ENCODE measurements at regions not wholly inside any gene's neighbourhood (a gene's known extent, or its start where the extent isn't known, plus 50 kb on each side); places are given as distances from the start of the nearest gene placed in this dataset.
"Not testable (repeated sequence)": the region's sequence is repeated elsewhere in the genome, so short reads cannot be mapped to it uniquely, and the experiment has no call there.

GRCh38 chr6:134634466-134634865 is 315.4 kb downstream of the ALDH8A1 start:
- CTCF ChIA-PET: no interaction called here
- Mint-ChIP-seq H3K27me3 (ENCODE audit: unreplicated experiment) (no peaks in the 10 kb centered on the region), H3K27ac (ENCODE audit: unreplicated experiment) (no peak overlapping the region), H3K9me3 (ENCODE audit: low read depth, unreplicated experiment) (no peaks in the 10 kb centered on the region), H3K4me3 (ENCODE audit: low read depth, unreplicated experiment) (no peak overlapping the region), H3K36me3 (ENCODE audit: insufficient read depth, unreplicated experiment) (no peaks in the 10 kb centered on the region), H3K4me1 (ENCODE audit: low read depth, unreplicated experiment) (no peaks in the 10 kb centered on the region)
- no peak for DNase-seq
- no TSS peak for BruUV-seq (replicated peaks)
- intact Hi-C loops (cut with micrococcal nuclease; ENCODE audit: unreplicated experiment): loop anchor here (10.0 kb wide), 1 partner anchor 200 kb away; no protein-coding TSS in a partner anchor
- TF ChIP-seq CTCF (IDR thresholded peaks at IDR 0.05; ENCODE audit: unreplicated experiment): no peak

- intact Hi-C loops (cut with micrococcal nuclease; ENCODE audit: unreplicated experiment): loop anchor here (10.0 kb wide), 1 partner anchor 198 kb away; no protein-coding TSS in a partner anchor
- H3K4me3 Mint-ChIP-seq (ENCODE audit: low read depth, unreplicated experiment); BruUV-seq (replicated peaks); H3K27ac Mint-ChIP-seq (ENCODE audit: unreplicated experiment); H3K9me3 Mint-ChIP-seq (ENCODE audit: low read depth, unreplicated experiment); DNase-seq; H3K27me3 Mint-ChIP-seq (ENCODE audit: unreplicated experiment); H3K4me1 Mint-ChIP-seq (ENCODE audit: low read depth, unreplicated experiment); H3K36me3 Mint-ChIP-seq (ENCODE audit: insufficient read depth, unreplicated experiment): not testable (repeated sequence)
- CTCF ChIA-PET: interaction anchor here (0.6 kb wide), 1 partner anchor 17 kb away, joined by 5 read pairs; no protein-coding TSS in a partner anchor
Measured at GRCh38 chr6:134632982-134633940, 315.3 kb upstream of the SGK1 start.

- no peaks in the 10 kb centered on the region for H3K4me1 Mint-ChIP-seq (ENCODE audit: low read depth, unreplicated experiment)
- CTCF ChIA-PET: no interaction called here
- no peaks in the 10 kb centered on the region for H3K27me3 Mint-ChIP-seq (ENCODE audit: unreplicated experiment)
- intact Hi-C loops (cut with micrococcal nuclease; ENCODE audit: unreplicated experiment): loop anchor here (10.0 kb wide), 1 partner anchor 197 kb away; no protein-coding TSS in a partner anchor
- no peak for TF ChIP-seq CTCF (IDR thresholded peaks at IDR 0.05; ENCODE audit: unreplicated experiment)
- BruUV-seq (replicated peaks): no TSS peak
- H3K27ac Mint-ChIP-seq (ENCODE audit: unreplicated experiment): no peak overlapping the region
- H3K36me3 Mint-ChIP-seq (ENCODE audit: insufficient read depth, unreplicated experiment): no peaks in the 10 kb centered on the region
- H3K9me3 Mint-ChIP-seq (ENCODE audit: low read depth, unreplicated experiment): no peaks in the 10 kb centered on the region
- no peak for DNase-seq
- no peak overlapping the region for H3K4me3 Mint-ChIP-seq (ENCODE audit: low read depth, unreplicated experiment)
Measured at GRCh38 chr6:134632024-134632423, 314.1 kb upstream of the SGK1 start.

GRCh38 chr6:134631398-134631924 is 313.5 kb upstream of the SGK1 start:
- no peaks in the 10 kb centered on the region for H3K27me3 Mint-ChIP-seq (ENCODE audit: unreplicated experiment)
- no TSS peak for BruUV-seq (replicated peaks)
- CTCF ChIA-PET: no interaction called here
- no peaks in the 10 kb centered on the region for H3K36me3 Mint-ChIP-seq (ENCODE audit: insufficient read depth, unreplicated experiment)
- intact Hi-C loops (cut with micrococcal nuclease; ENCODE audit: unreplicated experiment): loop anchor here (10.0 kb wide), 1 partner anchor 197 kb away; no protein-coding TSS in a partner anchor
- H3K4me1 Mint-ChIP-seq (ENCODE audit: low read depth, unreplicated experiment): no peaks in the 10 kb centered on the region
- H3K9me3 Mint-ChIP-seq (ENCODE audit: low read depth, unreplicated experiment): no peaks in the 10 kb centered on the region
- no peak overlapping the region for H3K4me3 Mint-ChIP-seq (ENCODE audit: low read depth, unreplicated experiment)
- no peak for DNase-seq
- no peak overlapping the region for H3K27ac Mint-ChIP-seq (ENCODE audit: unreplicated experiment)
- TF ChIP-seq CTCF (IDR thresholded peaks at IDR 0.05; ENCODE audit: unreplicated experiment): no peak
